ENCODE measurements at regions not wholly inside any gene's neighbourhood (a gene's known extent, or its start where the extent isn't known, plus 50 kb on each side); places are given as distances from the start of the nearest gene placed in this dataset.

GRCh38 chr13:88958821-88959220, 1287.7 kb downstream of the SLITRK5 start:
- Histone ChIP-seq H3K36me3 (no peaks in the 10 kb centered on the region), H3K27ac (no peak overlapping the region), H3K4me1 (peaks cover 0 to 4% (median 0%) of the 10 kb centered on the region in 4 donors), H3K4me3 (no peak overlapping the region), H3K27me3 (no peaks in the 10 kb centered on the region), H3K9me3 (no peaks in the 10 kb centered on the region)
- DNase-seq, result no peak
- in situ Hi-C loops (cut with MboI; ENCODE audit: low pct_ligation_motif_present in 1 of 4, low pct_unique_long_range_greater_than_20kb in 1 of 4, low sequenced_read_pairs in 3 of 4) (no loop called here), intact Hi-C loops (cut with DNase I; ENCODE audit: low total_unique reads) (no loop called here)
- TF ChIP-seq POLR2A (IDR thresholded peaks at IDR 0.05) (no peak), EP300 (IDR thresholded peaks at IDR 0.05; ENCODE audit: low read depth) (no peak), CTCF (IDR thresholded peaks at IDR 0.05) (no peak), POLR2AphosphoS5 (IDR thresholded peaks at IDR 0.05) (no peak)
- 49 to 50% methylated on average over 2 of the region's 2 CpGs for WGBS, 2 donors (ENCODE audit: low coverage in 1 of 2)

- Histone ChIP-seq H3K36me3 (no peaks in the 10 kb centered on the region), H3K4me3 (no peak overlapping the region), H3K27me3 (no peaks in the 10 kb centered on the region), H3K4me1 (no peaks in the 10 kb centered on the region), H3K9me3 (no peaks in the 10 kb centered on the region), H3K27ac (no peak overlapping the region)
- TF ChIP-seq POLR2A (IDR thresholded peaks at IDR 0.05) (no peak), POLR2AphosphoS5 (IDR thresholded peaks at IDR 0.05) (no peak), EP300 (IDR thresholded peaks at IDR 0.05; ENCODE audit: low read depth) (no peak), CTCF (IDR thresholded peaks at IDR 0.05) (no peak)
- in situ Hi-C loops (cut with MboI; ENCODE audit: low pct_ligation_motif_present in 1 of 4, low pct_unique_long_range_greater_than_20kb in 1 of 4, low sequenced_read_pairs in 3 of 4) (no loop called here), intact Hi-C loops (cut with DNase I; ENCODE audit: low total_unique reads) (no loop called here)
- WGBS, 2 donors (ENCODE audit: low coverage in 1 of 2), result 62 to 81% methylated on average over 4 of the region's 4 CpGs
- DNase-seq, result no peak
Measured at GRCh38 chr13:88976466-88976865, 1305.3 kb downstream of the SLITRK5 start.

- 71% methylated on average over 2 of the region's 2 CpGs; no CpG with 5 or more reads in 1 of the 2 donors for WGBS, 2 donors (ENCODE audit: low coverage in 1 of 2)
- no peak overlapping the region for H3K4me3 ChIP-seq
- in situ Hi-C loops (cut with MboI; ENCODE audit: low pct_ligation_motif_present in 1 of 4, low pct_unique_long_range_greater_than_20kb in 1 of 4, low sequenced_read_pairs in 3 of 4), result no loop called here
- intact Hi-C loops (cut with DNase I; ENCODE audit: low total_unique reads), result no loop called here
- H3K27me3 ChIP-seq, result no peaks in the 10 kb centered on the region
- no peaks in the 10 kb centered on the region for H3K4me1 ChIP-seq
- no peak overlapping the region for H3K27ac ChIP-seq
- H3K36me3 ChIP-seq, result no peaks in the 10 kb centered on the region
- TF ChIP-seq CTCF (IDR thresholded peaks at IDR 0.05), result no peak
- TF ChIP-seq EP300 (IDR thresholded peaks at IDR 0.05; ENCODE audit: low read depth), result no peak
- TF ChIP-seq POLR2AphosphoS5 (IDR thresholded peaks at IDR 0.05), result no peak
- no peak for TF ChIP-seq POLR2A (IDR thresholded peaks at IDR 0.05)
- no peak for DNase-seq
- no peaks in the 10 kb centered on the region for H3K9me3 ChIP-seq
Measured at GRCh38 chr13:88978607-88979006, 1307.4 kb downstream of the SLITRK5 start.

- no peak overlapping the region for H3K27ac ChIP-seq
- no peaks in the 10 kb centered on the region for H3K36me3 ChIP-seq
- in situ Hi-C loops (cut with MboI; ENCODE audit: low pct_ligation_motif_present in 1 of 4, low pct_unique_long_range_greater_than_20kb in 1 of 4, low sequenced_read_pairs in 3 of 4) (no loop called here), intact Hi-C loops (cut with DNase I; ENCODE audit: low total_unique reads) (no loop called here)
- H3K4me3 ChIP-seq, result no peak overlapping the region
- no peaks in the 10 kb centered on the region for H3K27me3 ChIP-seq
- no peaks in the 10 kb centered on the region for H3K9me3 ChIP-seq
- H3K4me1 ChIP-seq, result no peaks in the 10 kb centered on the region
- TF ChIP-seq EP300 (IDR thresholded peaks at IDR 0.05; ENCODE audit: low read depth), result no peak
- no peak for TF ChIP-seq POLR2A (IDR thresholded peaks at IDR 0.05)
- no peak for TF ChIP-seq POLR2AphosphoS5 (IDR thresholded peaks at IDR 0.05)
- TF ChIP-seq CTCF (IDR thresholded peaks at IDR 0.05), result no peak
- 52 to 68% methylated on average over 7 of the region's 7 CpGs for WGBS, 2 donors (ENCODE audit: low coverage in 1 of 2)
- no peak for DNase-seq
Measured at GRCh38 chr13:88979465-88980175, 1308.4 kb downstream of the SLITRK5 start.
